ENCODE measurements at regions not wholly inside any gene's neighbourhood (a gene's known extent, or its start where the extent isn't known, plus 50 kb on each side); places are given as distances from the start of the nearest gene placed in this dataset.
A peak's percentile ranks its signal among the peaks of the same experiment; 100 is the strongest.

DNA sequence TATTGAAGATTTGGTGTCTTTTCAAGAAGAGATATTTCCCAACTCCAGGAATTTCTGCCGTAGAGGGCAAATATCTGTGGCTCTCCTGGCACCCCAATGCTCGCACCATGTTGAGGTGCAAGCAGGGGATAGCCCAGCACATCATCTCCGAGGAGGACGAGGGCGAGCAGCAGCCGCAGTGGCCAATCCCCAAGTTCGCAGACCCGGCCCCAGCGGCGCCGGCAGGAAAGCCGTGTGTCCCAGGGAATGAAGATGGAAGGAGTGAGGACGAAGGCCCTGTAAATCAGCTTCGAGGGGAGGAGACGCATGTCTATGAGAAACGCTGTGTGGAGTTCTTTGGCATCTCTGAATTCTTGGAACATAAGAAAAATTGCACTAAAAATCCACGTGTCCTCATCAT lies 213.4 kb upstream of the UBE2E2 start:
- intact Hi-C loops (cut with DNase I; ENCODE audit: low total_unique reads), result no loop called here
- Histone ChIP-seq H3K27me3 (no peaks in the 10 kb centered on the region), H3K4me1 (no peaks in the 10 kb centered on the region), H3K4me3 (no peak overlapping the region), H3K9me3 (no peaks in the 10 kb centered on the region), H3K27ac (no peak overlapping the region), H3K36me3 (no peaks in the 10 kb centered on the region)
- no peak for DNase-seq
- TF ChIP-seq, protein P1, sequence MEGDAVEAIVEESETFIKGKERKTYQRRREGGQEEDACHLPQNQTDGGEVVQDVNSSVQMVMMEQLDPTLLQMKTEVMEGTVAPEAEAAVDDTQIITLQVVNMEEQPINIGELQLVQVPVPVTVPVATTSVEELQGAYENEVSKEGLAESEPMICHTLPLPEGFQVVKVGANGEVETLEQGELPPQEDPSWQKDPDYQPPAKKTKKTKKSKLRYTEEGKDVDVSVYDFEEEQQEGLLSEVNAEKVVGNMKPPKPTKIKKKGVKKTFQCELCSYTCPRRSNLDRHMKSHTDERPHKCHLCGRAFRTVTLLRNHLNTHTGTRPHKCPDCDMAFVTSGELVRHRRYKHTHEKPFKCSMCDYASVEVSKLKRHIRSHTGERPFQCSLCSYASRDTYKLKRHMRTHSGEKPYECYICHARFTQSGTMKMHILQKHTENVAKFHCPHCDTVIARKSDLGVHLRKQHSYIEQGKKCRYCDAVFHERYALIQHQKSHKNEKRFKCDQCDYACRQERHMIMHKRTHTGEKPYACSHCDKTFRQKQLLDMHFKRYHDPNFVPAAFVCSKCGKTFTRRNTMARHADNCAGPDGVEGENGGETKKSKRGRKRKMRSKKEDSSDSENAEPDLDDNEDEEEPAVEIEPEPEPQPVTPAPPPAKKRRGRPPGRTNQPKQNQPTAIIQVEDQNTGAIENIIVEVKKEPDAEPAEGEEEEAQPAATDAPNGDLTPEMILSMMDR (IDR thresholded peaks at IDR 0.05), result no peak

DNA sequence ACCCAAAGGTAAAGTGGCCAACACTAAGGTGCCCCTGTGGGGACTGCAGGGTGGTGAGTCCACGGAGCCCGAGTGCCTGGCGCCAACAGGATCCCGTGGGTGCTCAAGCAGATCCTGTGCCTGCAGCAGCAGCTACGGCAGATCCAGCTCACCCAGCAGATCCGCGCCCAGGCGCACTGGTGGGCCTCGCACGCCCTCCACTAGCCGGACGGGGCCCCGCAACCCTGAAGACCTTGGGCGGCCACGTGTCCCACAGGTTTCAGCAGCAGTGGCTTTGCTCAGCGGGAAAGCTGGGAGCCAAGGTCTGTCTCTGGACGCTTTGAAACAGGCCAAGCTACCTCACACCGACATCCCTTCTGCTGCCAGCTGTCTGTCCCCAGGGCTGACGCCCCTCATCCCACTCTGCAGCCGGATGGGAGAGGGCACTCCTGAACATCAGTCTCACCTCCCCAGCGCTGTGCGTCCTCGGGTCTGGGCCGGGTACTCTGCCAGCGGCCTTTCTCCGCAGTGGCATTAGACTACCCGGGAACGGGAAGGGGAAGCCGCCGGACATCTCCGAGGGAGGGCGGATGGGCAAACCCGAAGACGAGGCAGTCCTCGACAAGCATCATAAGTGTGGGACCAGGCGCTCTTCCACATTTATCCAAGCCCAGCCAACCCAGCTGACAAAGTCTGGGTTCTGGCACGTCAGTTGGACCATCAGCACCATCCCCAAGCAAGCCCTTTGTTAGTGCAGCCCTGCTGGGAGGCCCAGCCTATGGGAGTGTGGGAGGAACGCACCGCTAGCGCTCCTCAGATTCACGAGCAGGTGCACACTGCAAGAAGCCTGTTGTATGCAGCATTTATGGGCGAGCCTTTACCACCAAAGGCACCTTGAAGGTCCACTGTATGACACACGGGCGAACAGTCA lies 212.6 kb upstream of the UBE2E2 start:
- Histone ChIP-seq H3K4me1 (no peaks in the 10 kb centered on the region), H3K9me3 (no peaks in the 10 kb centered on the region), H3K36me3 (no peaks in the 10 kb centered on the region), H3K27ac (no peak overlapping the region), H3K4me3 (no peak overlapping the region), H3K27me3 (no peaks in the 10 kb centered on the region)
- DNase-seq, result peak in 1 of 2 donors; percentile 62
- intact Hi-C loops (cut with DNase I; ENCODE audit: low total_unique reads), result no loop called here
- TF ChIP-seq, protein P1 (IDR thresholded peaks at IDR 0.05), result no peak

DNA sequence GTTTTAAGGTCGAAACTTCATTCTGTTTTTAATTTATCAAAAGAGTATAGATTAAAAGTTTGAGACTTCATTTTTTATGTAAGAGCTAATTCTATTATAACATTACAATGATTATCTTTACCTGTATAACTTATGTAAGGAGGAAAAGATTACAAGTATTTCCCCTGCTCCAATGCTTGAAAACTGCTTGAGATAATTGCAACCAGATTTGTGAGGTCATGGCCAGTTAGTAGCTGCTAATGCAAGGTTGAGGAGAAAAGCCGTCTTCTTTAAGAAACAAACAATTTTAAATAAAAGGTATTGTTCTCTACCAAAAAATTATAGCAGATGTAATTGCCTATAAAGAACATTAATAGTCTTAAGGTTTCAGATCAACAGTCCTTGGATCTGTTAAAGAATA lies 208.3 kb upstream of the UBE2E2 start:
- Histone ChIP-seq H3K27me3 (no peaks in the 10 kb centered on the region), H3K9me3 (no peaks in the 10 kb centered on the region), H3K4me1 (no peaks in the 10 kb centered on the region), H3K36me3 (no peaks in the 10 kb centered on the region), H3K27ac (no peak overlapping the region), H3K4me3 (no peak overlapping the region)
- intact Hi-C loops (cut with DNase I; ENCODE audit: low total_unique reads), result no loop called here
- DNase-seq, result no peak
- TF ChIP-seq, protein P1 (IDR thresholded peaks at IDR 0.05), result no peak

DNA sequence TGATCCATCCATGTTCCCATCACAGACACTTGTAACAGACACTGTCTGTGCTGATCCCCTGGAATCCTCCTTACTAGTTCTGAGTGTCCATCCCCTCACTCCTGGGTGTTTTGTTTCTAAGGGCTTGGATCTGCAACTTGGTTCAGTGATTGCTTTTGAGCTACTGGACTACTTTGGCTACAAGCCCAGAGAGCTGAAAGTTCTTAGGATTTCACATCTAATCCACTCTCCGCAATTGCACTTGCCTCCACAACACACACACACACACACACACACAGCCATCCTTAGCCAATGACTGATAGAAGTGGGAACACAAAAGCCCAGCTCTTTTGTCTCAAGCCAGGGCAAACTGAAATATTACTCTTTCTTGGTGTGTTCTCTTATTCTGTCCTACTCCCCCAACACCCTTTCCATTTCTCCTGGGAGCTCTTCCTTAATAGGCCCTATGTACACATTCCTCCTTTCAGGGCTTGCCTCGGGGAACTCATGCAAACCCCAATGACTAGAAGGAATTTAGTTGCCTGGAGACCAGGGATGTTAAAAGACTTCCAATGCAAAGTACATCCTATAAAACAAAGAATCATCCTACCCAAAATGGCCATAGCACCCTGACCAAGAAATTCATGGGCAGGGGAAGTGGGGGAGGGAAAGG lies 206.1 kb upstream of the UBE2E2 start:
- Histone ChIP-seq H3K9me3 (no peaks in the 10 kb centered on the region), H3K27me3 (no peaks in the 10 kb centered on the region), H3K36me3 (no peaks in the 10 kb centered on the region), H3K27ac (no peak overlapping the region), H3K4me3 (no peak overlapping the region), H3K4me1 (no peaks in the 10 kb centered on the region)
- intact Hi-C loops (cut with DNase I; ENCODE audit: low total_unique reads), result no loop called here
- TF ChIP-seq, protein P1 (IDR thresholded peaks at IDR 0.05), result no peak
- DNase-seq, result no peak

DNA sequence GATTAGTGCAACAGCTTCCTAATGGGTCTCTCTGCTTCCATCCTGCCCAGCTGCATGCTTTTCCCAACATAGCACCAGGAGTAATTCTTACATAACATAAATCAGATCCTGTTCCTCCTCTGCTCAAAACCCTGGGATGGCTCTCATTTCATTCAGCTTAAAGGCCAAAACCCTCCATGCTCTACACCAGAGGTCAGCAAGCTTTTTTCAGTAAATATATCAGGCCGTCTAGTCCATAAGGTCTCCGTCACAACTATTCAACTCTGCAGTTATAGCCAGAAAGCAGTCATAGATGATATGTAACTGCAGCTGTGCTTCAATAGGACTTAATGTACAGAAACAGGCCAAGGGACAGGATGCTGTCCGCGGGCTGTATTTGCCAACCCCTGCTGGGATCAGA lies 202.8 kb upstream of the UBE2E2 start:
- intact Hi-C loops (cut with DNase I; ENCODE audit: low total_unique reads), result no loop called here
- H3K4me1 ChIP-seq, result peaks cover 0 to 5% (median 3%) of the 10 kb centered on the region in 4 donors
- H3K4me3 ChIP-seq, result no peak overlapping the region
- TF ChIP-seq, protein P1 (IDR thresholded peaks at IDR 0.05), result no peak
- no peaks in the 10 kb centered on the region for H3K27me3 ChIP-seq
- no peak for DNase-seq
- H3K27ac ChIP-seq, result no peak overlapping the region
- no peaks in the 10 kb centered on the region for H3K36me3 ChIP-seq
- no peaks in the 10 kb centered on the region for H3K9me3 ChIP-seq

All from tibial artery (tissue), 4 donors.